GM12892 (cell line): ENCODE measurements at regions not wholly inside any gene's neighbourhood (a gene's known extent, or its start where the extent isn't known, plus 50 kb on each side); places are given as distances from the start of the nearest gene placed in this dataset.

ENCODE experiments used
- POLR2AphosphoS5 ChIP-seq: IDR thresholded peaks from 2 replicates; pipeline ENCODE4 v1.6.1; 2011; ENCODE audit warnings: low read depth, low read length, control low read depth
- TAF1 ChIP-seq: IDR thresholded peaks from 2 replicates; pipeline ENCODE4 v1.6.1; 2011; ENCODE audit warnings: low read depth, mild to moderate bottlenecking, control low read depth, low read length, borderline replicate concordance

DNA sequence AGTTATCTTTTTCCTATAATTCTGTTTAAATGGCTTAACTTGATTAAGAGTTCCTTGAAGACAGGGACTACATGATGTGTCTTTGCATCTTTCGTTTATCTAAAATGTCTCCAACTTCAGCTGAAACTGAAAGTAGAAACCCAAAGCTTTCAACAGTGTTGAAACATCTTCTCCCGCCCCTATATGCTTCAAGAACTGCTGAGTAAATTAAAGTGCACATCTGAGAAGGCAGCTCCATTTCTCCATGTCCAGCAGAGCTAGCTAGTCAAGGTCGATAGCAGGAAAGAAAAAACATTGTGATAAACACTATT lies 185.7 kb upstream of the TBL1X start:
- no peak for TF ChIP-seq POLR2AphosphoS5
- no peak for TF ChIP-seq TAF1
